ENCODE measurements at regions not wholly inside any gene's neighbourhood (a gene's known extent, or its start where the extent isn't known, plus 50 kb on each side); places are given as distances from the start of the nearest gene placed in this dataset.

DNA sequence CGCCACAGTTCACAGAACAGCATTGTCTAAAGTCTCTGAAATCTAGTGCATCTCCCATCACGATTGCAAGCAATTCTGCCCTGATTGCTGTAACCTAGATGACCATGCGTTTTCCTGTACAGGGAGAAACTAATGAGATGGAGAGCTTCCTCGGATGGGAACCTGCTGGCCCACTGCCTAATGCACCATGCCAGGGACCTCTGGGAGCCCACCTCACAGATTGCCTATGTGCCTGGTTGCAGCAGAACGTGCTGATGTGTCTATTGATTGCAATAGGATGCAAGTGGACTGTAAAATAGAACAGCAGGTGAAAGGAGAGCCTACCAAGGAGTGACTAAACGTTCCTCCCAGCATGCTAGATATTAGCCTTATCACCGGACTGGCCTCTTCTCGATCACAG is 141.0 kb upstream of the RAB12 start:
- no peak for TF ChIP-seq EZH2phosphoT487 (IDR thresholded peaks at IDR 0.05; ENCODE audit: insufficient read depth, low read depth)
- TF ChIP-seq EZH2 (IDR thresholded peaks at IDR 0.05; ENCODE audit: insufficient read depth, poor library complexity, severe bottlenecking): no peak

Measured in GM23248 (cell line).